Adrenal gland (tissue), 5 donors: ENCODE measurements at regions not wholly inside any gene's neighbourhood (a gene's known extent, or its start where the extent isn't known, plus 50 kb on each side); places are given as distances from the start of the nearest gene placed in this dataset.

Experiments used
- CTCF ChIP-seq, 6 experiments: fragments of 450-650 bp in 4 of 6; fragments of 200-600 bp in 2 of 6; sonication (generic) in 1 of 6; IDR thresholded peaks; 1 replicate in 5 of 6; 2 replicates in 1 of 6; pipeline versions ENCODE4 v1.5.1 to v1.8.0; 2016 to 2021; ENCODE audit warnings: antibody characterized with exemption in 6 of 6, mild to moderate bottlenecking in 2 of 6, moderate library complexity in 1 of 6
- POLR2A ChIP-seq, 2 donors: fragments of 450-650 bp; IDR thresholded peaks; one replicate each; pipeline ENCODE4 v1.6.1; 2017; ENCODE audit warnings: antibody characterized with exemption in 2 of 2, mild to moderate bottlenecking in 2 of 2, moderate library complexity in 1 of 2
- donor health status: DM: no; HTN: no; CAD: no.

GRCh38 chr1:5317391-5317790 lies 663.0 kb downstream of the AJAP1 start:
- TF ChIP-seq CTCF (IDR thresholded peaks at IDR 0.05) = no peak
- TF ChIP-seq POLR2A (IDR thresholded peaks at IDR 0.05) = no peak
